BJ (cell line): ENCODE measurements at regions not wholly inside any gene's neighbourhood (a gene's known extent, or its start where the extent isn't known, plus 50 kb on each side); places are given as distances from the start of the nearest gene placed in this dataset.

Experiments
- CTCF ChIA-PET: fragments of 350-600 bp; formaldehyde crosslinking; extraction: SDS; loops from one replicate; lab custom pipeline; 2021; ENCODE audit warnings: antibody characterized with exemption, inconsistent platforms; lab: Yijun Ruan, JAX
- POLR2A ChIA-PET: fragments of 300-600 bp; sonication (Branson Sonifier 250); formaldehyde crosslinking; extraction: SDS; loops from one replicate; lab custom pipeline; 2021; ENCODE audit warnings: antibody characterized with exemption; lab: Charles Lee
- DNase-seq: peaks from one replicate; pipeline ENCODE4 v3.0.0-alpha.2; 2011; ENCODE audit warnings: low read depth
- H3K27me3 ChIP-seq: 2 replicates; pipeline ENCODE4 v1.6.0; 2011; ENCODE audit warnings: low read length; ENCODE audit not compliant: control insufficient read depth, insufficient read depth
- H3K36me3 ChIP-seq: 2 replicates; pipeline ENCODE4 v1.5.1; 2011; ENCODE audit warnings: low read length; ENCODE audit not compliant: control insufficient read depth, insufficient read depth
- H3K4me3 ChIP-seq: 2 replicates; pipeline ENCODE4 v1.5.1; 2011; ENCODE audit warnings: low read depth, mild to moderate bottlenecking, control low read depth, low read length
- CTCF ChIP-seq: IDR thresholded peaks from 2 replicates; pipeline ENCODE4 v1.5.1; 2011; ENCODE audit warnings: low read depth, mild to moderate bottlenecking, control low read depth, inconsistent platforms, low read length, moderate library complexity; ENCODE audit not compliant: insufficient read depth

GRCh38 chr7:110050785-110051184 lies 1040.1 kb upstream of the LRRN3 start:
- CTCF ChIA-PET: no interaction called here
- H3K36me3 ChIP-seq: no peaks in the 10 kb centered on the region
- no peak for DNase-seq

DNA sequence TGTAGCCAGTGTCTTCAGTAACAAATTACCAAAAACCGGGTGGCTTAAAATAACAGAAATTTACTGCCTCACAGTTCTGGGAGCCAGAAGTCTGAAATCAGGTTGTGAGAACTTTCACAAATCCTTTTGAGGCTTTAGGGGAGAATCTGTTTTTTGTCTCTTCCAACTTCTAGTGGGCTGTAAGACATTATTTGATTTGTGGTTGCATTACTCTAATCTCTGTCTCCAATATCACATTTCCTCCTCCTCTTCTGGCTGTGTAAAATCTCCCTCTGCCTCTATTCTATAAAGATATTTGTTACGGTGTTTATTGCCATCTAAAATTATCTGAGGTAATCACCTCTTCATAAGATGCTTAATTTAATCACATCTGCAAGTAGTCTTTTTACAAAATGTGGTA lies 1039.6 kb upstream of the LRRN3 start:
- ChIA-PET CTCF (no interaction called here), POLR2A (no interaction called here)
- no peaks in the 10 kb centered on the region for H3K36me3 ChIP-seq
- no peak for DNase-seq
- H3K27me3 ChIP-seq: no peaks in the 10 kb centered on the region
- TF ChIP-seq CTCF: no peak
- no peak overlapping the region for H3K4me3 ChIP-seq

More at GRCh38 chr7:110050785-110051184, 1040.1 kb upstream of the LRRN3 start:
- POLR2A ChIA-PET: no interaction called here
- no peak overlapping the region for H3K4me3 ChIP-seq
- no peak for TF ChIP-seq CTCF
- no peaks in the 10 kb centered on the region for H3K27me3 ChIP-seq

GRCh38 chr7:110056331-110056730 lies 1034.6 kb upstream of the LRRN3 start:
- no peak for DNase-seq
- Histone ChIP-seq H3K4me3 (no peak overlapping the region), H3K27me3 (no peaks in the 10 kb centered on the region), H3K36me3 (no peaks in the 10 kb centered on the region)
- POLR2A ChIA-PET: no interaction called here
- CTCF ChIA-PET: no interaction called here
- no peak for TF ChIP-seq CTCF

DNA sequence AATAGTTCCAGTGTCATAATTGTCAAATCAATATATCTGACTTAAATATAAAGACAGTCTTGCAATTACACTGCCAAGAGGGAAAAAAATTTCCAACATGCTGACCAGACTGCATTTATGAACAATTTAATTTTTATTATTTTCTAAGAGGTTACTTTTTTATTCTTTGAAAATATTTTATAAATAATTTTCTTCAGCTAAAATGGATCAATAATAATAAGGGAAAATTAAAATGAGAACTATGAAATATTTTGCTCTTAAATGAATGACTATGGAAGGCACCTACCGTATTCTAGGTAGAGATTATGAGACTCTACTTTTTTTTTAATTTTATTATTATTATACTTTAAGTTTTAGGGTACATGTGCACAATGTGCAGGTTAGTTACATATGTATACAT lies 1032.5 kb upstream of the LRRN3 start:
- Histone ChIP-seq H3K36me3 (no peaks in the 10 kb centered on the region), H3K4me3 (no peak overlapping the region), H3K27me3 (no peaks in the 10 kb centered on the region)
- POLR2A ChIA-PET: no interaction called here
- CTCF ChIA-PET: no interaction called here
- TF ChIP-seq CTCF: no peak
- no peak for DNase-seq

DNA sequence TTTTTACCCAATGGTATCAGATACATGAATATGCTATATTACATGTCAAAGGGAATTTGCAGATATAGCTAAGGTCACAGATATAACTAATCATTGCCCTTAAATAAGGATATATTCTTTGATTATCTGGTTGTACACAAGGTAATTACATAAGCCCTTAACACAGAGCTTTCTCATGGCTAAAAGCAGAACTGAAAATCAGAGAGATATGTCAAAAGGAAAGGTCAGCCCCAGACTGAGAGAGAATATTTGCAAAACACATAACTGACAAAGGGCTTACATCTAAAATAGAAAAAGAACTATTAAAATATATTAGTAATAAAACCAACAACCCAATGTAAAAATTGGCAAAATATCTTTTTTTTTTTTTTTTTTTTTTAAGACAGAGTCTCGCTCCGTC lies 1029.5 kb upstream of the LRRN3 start:
- ChIA-PET CTCF (no interaction called here), POLR2A (no interaction called here)
- no peak for DNase-seq
- Histone ChIP-seq H3K4me3 (no peak overlapping the region), H3K36me3 (no peaks in the 10 kb centered on the region), H3K27me3 (no peaks in the 10 kb centered on the region)
- no peak for TF ChIP-seq CTCF
